Upper lobe of left lung (tissue), 4 donors: ENCODE measurements at regions not wholly inside any gene's neighbourhood (a gene's known extent, or its start where the extent isn't known, plus 50 kb on each side); places are given as distances from the start of the nearest gene placed in this dataset.

Experiments
- POLR2A ChIP-seq, 4 donors: fragments of 450-650 bp; IDR thresholded peaks; one replicate each; pipeline ENCODE4 v1.5.1; 2016 to 2017; ENCODE audit warnings: antibody characterized with exemption in 4 of 4, mild to moderate bottlenecking in 2 of 4
- TF ChIP-seq, protein P1 (sequence below), 6 experiments: fragments of 450-650 bp in 4 of 6; fragments of 200-600 bp in 2 of 6; sonication (generic) in 2 of 6; IDR thresholded peaks; one replicate each; pipeline ENCODE4 v1.5.1; 2016 to 2019; ENCODE audit warnings: antibody characterized with exemption in 6 of 6

DNA sequence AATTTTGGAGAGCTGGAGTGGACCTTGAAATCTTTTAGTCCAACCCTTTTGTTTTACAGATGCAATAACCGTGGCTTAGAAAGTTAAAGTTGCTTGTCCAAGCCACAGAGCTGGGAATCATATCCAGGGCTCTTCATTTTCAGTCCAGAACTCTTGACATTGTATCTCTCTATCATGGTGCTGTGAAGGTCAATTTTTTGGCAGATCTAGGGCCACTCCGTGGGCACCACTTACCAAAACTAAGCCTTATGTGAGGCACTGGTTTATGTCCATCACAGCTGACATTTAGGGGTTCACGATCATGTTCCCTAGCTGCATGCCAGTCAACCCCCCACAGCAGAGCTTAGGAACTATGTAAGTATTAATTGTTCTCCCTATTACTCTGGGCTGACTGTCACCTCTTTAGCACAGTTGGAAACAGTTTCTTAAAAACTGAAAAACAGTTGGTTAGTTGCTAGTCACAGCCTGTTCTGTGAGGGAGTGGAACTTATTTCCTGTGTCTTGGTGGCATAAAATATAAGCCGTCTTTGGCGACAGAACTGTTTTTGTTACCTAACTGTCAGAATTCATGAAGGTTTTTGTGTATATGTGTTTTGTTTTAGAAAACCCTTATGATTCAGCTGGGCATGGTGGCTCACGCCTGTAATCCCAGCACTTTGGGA, 189.6 kb upstream of the UMPS start:
- TF ChIP-seq POLR2A (IDR thresholded peaks at IDR 0.05), result no peak
- TF ChIP-seq, protein P1, sequence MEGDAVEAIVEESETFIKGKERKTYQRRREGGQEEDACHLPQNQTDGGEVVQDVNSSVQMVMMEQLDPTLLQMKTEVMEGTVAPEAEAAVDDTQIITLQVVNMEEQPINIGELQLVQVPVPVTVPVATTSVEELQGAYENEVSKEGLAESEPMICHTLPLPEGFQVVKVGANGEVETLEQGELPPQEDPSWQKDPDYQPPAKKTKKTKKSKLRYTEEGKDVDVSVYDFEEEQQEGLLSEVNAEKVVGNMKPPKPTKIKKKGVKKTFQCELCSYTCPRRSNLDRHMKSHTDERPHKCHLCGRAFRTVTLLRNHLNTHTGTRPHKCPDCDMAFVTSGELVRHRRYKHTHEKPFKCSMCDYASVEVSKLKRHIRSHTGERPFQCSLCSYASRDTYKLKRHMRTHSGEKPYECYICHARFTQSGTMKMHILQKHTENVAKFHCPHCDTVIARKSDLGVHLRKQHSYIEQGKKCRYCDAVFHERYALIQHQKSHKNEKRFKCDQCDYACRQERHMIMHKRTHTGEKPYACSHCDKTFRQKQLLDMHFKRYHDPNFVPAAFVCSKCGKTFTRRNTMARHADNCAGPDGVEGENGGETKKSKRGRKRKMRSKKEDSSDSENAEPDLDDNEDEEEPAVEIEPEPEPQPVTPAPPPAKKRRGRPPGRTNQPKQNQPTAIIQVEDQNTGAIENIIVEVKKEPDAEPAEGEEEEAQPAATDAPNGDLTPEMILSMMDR (IDR thresholded peaks at IDR 0.05), result no peak
